Heart right ventricle (tissue), 16 donors: ENCODE measurements at regions not wholly inside any gene's neighbourhood (a gene's known extent, or its start where the extent isn't known, plus 50 kb on each side); places are given as distances from the start of the nearest gene placed in this dataset.

ENCODE experiments used
- ATAC-seq, 8 donors: fragments of 200-7000 bp; cut with Tn5 transposase; one replicate each; pipeline ENCODE4 v1.9.1; 2020; ENCODE audit warnings: mild to moderate bottlenecking in 8 of 8, moderate library complexity in 8 of 8, moderate number of reproducible peaks in 1 of 8
- DNase-seq, 2 donors: peaks; one replicate each; pipeline ENCODE4 v3.0.0-alpha.2; 2020
- H3K27ac ChIP-seq, 10 donors: fragments of 200-600 bp; sonication (generic) in 2 of 10; one replicate each; pipeline versions ENCODE4 v1.5.0 to v1.8.0; 2020 to 2022; ENCODE audit warnings: mild to moderate bottlenecking in 3 of 10
- H3K27me3 ChIP-seq, 7 donors: fragments of 200-600 bp; one replicate each; pipeline ENCODE4 v1.8.0; 2021 to 2022; ENCODE audit warnings: mild to moderate bottlenecking in 2 of 7
- H3K36me3 ChIP-seq, 9 donors: fragments of 200-600 bp; sonication (generic) in 1 of 9; one replicate each; pipeline versions ENCODE4 v1.5.0 to v1.8.0; 2020 to 2022; ENCODE audit warnings: mild to moderate bottlenecking in 2 of 9
- H3K4me1 ChIP-seq, 9 donors: fragments of 200-600 bp; sonication (generic) in 1 of 9; one replicate each; pipeline versions ENCODE4 v1.5.0 to v1.8.0; 2020 to 2022; ENCODE audit warnings: mild to moderate bottlenecking in 4 of 9
- H3K4me3 ChIP-seq, 10 donors: fragments of 200-600 bp; sonication (generic) in 2 of 10; one replicate each; pipeline versions ENCODE4 v1.5.0 to v1.8.0; 2020 to 2022; ENCODE audit warnings: mild to moderate bottlenecking in 7 of 10, moderate library complexity in 2 of 10
- H3K9me3 ChIP-seq, 11 donors: fragments of 200-600 bp in 10 of 11; sonication (generic) in 2 of 11; one replicate each; pipeline versions ENCODE4 v1.5.0 to v1.8.0; 2013 to 2022; ENCODE audit warnings: mild to moderate bottlenecking in 2 of 11, control low read depth in 1 of 11, moderate library complexity in 1 of 11
- CTCF ChIP-seq, 9 donors: fragments of 200-600 bp; sonication (generic) in 2 of 9; IDR thresholded peaks; one replicate each; pipeline versions ENCODE4 v1.5.0 to v1.8.0; 2021 to 2022; ENCODE audit warnings: antibody characterized with exemption in 9 of 9, mild to moderate bottlenecking in 5 of 9, moderate library complexity in 1 of 9
- WGBS, 2 donors: extraction: QIAGEN DNeasy Blood & Tissue Kit; methylation state at CpG; one replicate each; pipeline ENCODE4 v1.1.7; 2013; ENCODE audit warnings: inconsistent platforms in 1 of 2; 5-methylcytosine and 5-hydroxymethylcytosine counted together
- intact Hi-C, 10 donors: fragments of 100-400 bp; cut with DNase I; formaldehyde crosslinking; loops; one replicate each; pipeline versions ENCODE4 v1.11.1 to v1.14.2; 2022
- donor health status: Arrhythmogenic right ventricular cardiomyopathy.
- donor health status: ischemic (EF 13 %, LVEDD 7.1; RV severe dilation, severe dysfunction).
- donor health status: healthy with polysubstance abuse.
- donor health status: DM: no; HTN: yes; CAD: no.
- donor health status: DM: no; HTN: no; CAD: no.
- donor health status: ischemic (EF 25% LVEDD 6.9; RV normal size, moderate dysfunction).
- donor health status: ischemic (EF 25% LVEDD 5.7; RV mildly dilated, moderate dysfunction).
- donor health status: healthy.
- donor health status: DM: yes; HTN: yes; CAD: no.
- donor health status: Ischemic cardiomyopathy.
- donor health status: ischemic (EF 35%, LVEDD 5.7; RV mildly dilated, moderate dysfunction).
- donor health status: nonischemic (EF 11% LVEDD 7.7; RV severe dilation, severe dysfunction).
- donor health status: DM: yes; HTN: yes; CAD: no.
- donor health status: PGD.
- donor health status: ischemic (EF 29% LVEDD 5.4; RV normal size, mild dysfunction).
- donor health status: nonischemic (EF 23%, LVEDD 6.1; RV moderate dilation, normal function).

GRCh38 chr7:68537051-68537773, 1061.1 kb upstream of the AUTS2 start:
- 75 to 82% methylated on average over 6 of the region's 6 CpGs for WGBS, 2 donors
- TF ChIP-seq CTCF (IDR thresholded peaks at IDR 0.05): no peak
- intact Hi-C loops: no loop called here
- Histone ChIP-seq H3K4me3 (no peak overlapping the region), H3K36me3 (no peaks in the 10 kb centered on the region), H3K4me1 (no peaks in the 10 kb centered on the region), H3K27ac (no peak overlapping the region), H3K9me3 (peaks cover 0 to 9% (median 0%) of the 10 kb centered on the region in 11 donors), H3K27me3 (peaks cover 0 to 15% (median 5%) of the 10 kb centered on the region in 7 donors)
- no peak for ATAC-seq
- DNase-seq: no peak

- Histone ChIP-seq H3K27me3 (peaks cover 0 to 15% (median 5%) of the 10 kb centered on the region in 7 donors), H3K4me3 (no peak overlapping the region), H3K36me3 (no peaks in the 10 kb centered on the region), H3K4me1 (no peaks in the 10 kb centered on the region), H3K9me3 (peaks cover 0 to 9% (median 0%) of the 10 kb centered on the region in 11 donors), H3K27ac (no peak overlapping the region)
- intact Hi-C loops: no loop called here
- no peak for ATAC-seq
- DNase-seq: no peak
- whole genome bisulfite sequencing, 2 donors: 66 to 71% methylated on average over 5 of the region's 5 CpGs
- no peak for TF ChIP-seq CTCF (IDR thresholded peaks at IDR 0.05)
These were observed 1060.6 kb upstream of the AUTS2 start for GRCh38 chr7:68537774-68538071.

- Histone ChIP-seq H3K4me1 (no peaks in the 10 kb centered on the region), H3K27ac (no peak overlapping the region), H3K27me3 (peaks cover 0 to 16% (median 10%) of the 10 kb centered on the region in 7 donors), H3K4me3 (no peak overlapping the region), H3K36me3 (no peaks in the 10 kb centered on the region), H3K9me3 (peaks cover 0 to 9% (median 0%) of the 10 kb centered on the region in 11 donors)
- WGBS, 2 donors: 62 to 65% methylated on average over 3 of the region's 3 CpGs
- intact Hi-C loops: no loop called here
- DNase-seq: no peak
- no peak for ATAC-seq
- TF ChIP-seq CTCF (IDR thresholded peaks at IDR 0.05): no peak
These were observed 1055.4 kb upstream of the AUTS2 start for GRCh38 chr7:68542831-68543230.

GRCh38 chr7:68544851-68545250, 1053.4 kb upstream of the AUTS2 start:
- WGBS, 2 donors: 59 to 64% methylated on average over 4 of the region's 4 CpGs
- H3K27ac ChIP-seq: no peak overlapping the region
- H3K9me3 ChIP-seq: peaks cover 0 to 9% (median 0%) of the 10 kb centered on the region in 11 donors
- H3K4me1 ChIP-seq: no peaks in the 10 kb centered on the region
- intact Hi-C loops: no loop called here
- peaks cover 0 to 14% (median 10%) of the 10 kb centered on the region in 7 donors for H3K27me3 ChIP-seq
- DNase-seq (no peak), ATAC-seq (no peak)
- no peak overlapping the region for H3K4me3 ChIP-seq
- no peaks in the 10 kb centered on the region for H3K36me3 ChIP-seq
- no peak for TF ChIP-seq CTCF (IDR thresholded peaks at IDR 0.05)
